DOHH2 (cell line): ENCODE measurements at regions not wholly inside any gene's neighbourhood (a gene's known extent, or its start where the extent isn't known, plus 50 kb on each side); places are given as distances from the start of the nearest gene placed in this dataset.

Experiments
- CTCF ChIP-seq: fragments of 200-600 bp; sonication (generic); IDR thresholded peaks from one replicate; pipeline ENCODE4 v1.5.1; 2014; ENCODE audit warnings: antibody characterized with exemption, mild to moderate bottlenecking, low read depth, low read length; ENCODE audit not compliant: poor library complexity, severe bottlenecking
- EZH2phosphoT487 ChIP-seq: fragments of 200-600 bp; sonication (generic); IDR thresholded peaks from 2 replicates; pipeline ENCODE4 v1.6.1; 2017; ENCODE audit warnings: borderline replicate concordance, mild to moderate bottlenecking, antibody characterized with exemption, low read length, moderate library complexity, mixed read lengths

GRCh38 chr13:83056269-83056668 lies 826.0 kb downstream of the SLITRK1 start:
- TF ChIP-seq CTCF (no peak), EZH2phosphoT487 (no peak)
